OCI-LY7 (cell line): ENCODE measurements at regions not wholly inside any gene's neighbourhood (a gene's known extent, or its start where the extent isn't known, plus 50 kb on each side); places are given as distances from the start of the nearest gene placed in this dataset.

Source experiments
- BruUV-seq: library from RNA; stranded (reverse); fragments of 400-500 nt; replicated peaks from 2 replicates; lab custom pipeline; 2021; lab: Mats Ljungman, UMichigan
- CTCF ChIA-PET: fragments of 300-600 bp; sonication (Branson Sonifier 250); formaldehyde crosslinking; loops from one replicate; lab custom pipeline; 2022; ENCODE audit warnings: antibody characterized with exemption; ENCODE audit not compliant: unreplicated experiment; lab: Charles Lee
- POLR2A ChIA-PET: fragments of 300-600 bp; sonication (Branson Sonifier 250); formaldehyde crosslinking; loops from one replicate; lab custom pipeline; 2022; ENCODE audit warnings: antibody characterized with exemption; lab: Charles Lee
- DNase-seq: peaks from one replicate; pipeline ENCODE4 v3.0.0-alpha.2; 2015; ENCODE audit warnings: low spot score
- H2AFZ ChIP-seq: fragments of 200-600 bp; sonication (generic), shearing (Covaris generic); 2 replicates; pipeline ENCODE4 v1.6.1; 2014; ENCODE audit warnings: mild to moderate bottlenecking, antibody characterized with exemption, low read length, moderate library complexity
- H3K27ac ChIP-seq: fragments of 200-600 bp; sonication (generic); 2 replicates; pipeline ENCODE4 v1.5.1; 2014; ENCODE audit warnings: mixed run types, low read depth, mild to moderate bottlenecking, moderate library complexity, low read length, inconsistent platforms; ENCODE audit not compliant: poor library complexity, severe bottlenecking
- H3K36me3 ChIP-seq: fragments of 200-600 bp; sonication (generic); 2 replicates; pipeline ENCODE4 v1.6.1; 2014; ENCODE audit warnings: mild to moderate bottlenecking, antibody characterized with exemption, low read length, moderate library complexity, mixed read lengths; ENCODE audit not compliant: insufficient read depth
- H3K4me1 ChIP-seq: fragments of 200-600 bp; sonication (generic); 2 replicates; pipeline ENCODE4 v1.5.1; 2014; ENCODE audit warnings: mild to moderate bottlenecking, low read length; ENCODE audit not compliant: insufficient read depth, poor library complexity, severe bottlenecking
- H3K4me2 ChIP-seq: fragments of 200-600 bp; sonication (generic); 2 replicates; pipeline ENCODE4 v1.6.1; 2014; ENCODE audit warnings: mild to moderate bottlenecking, low read length
- H3K4me3 ChIP-seq: fragments of 200-600 bp; sonication (generic); 2 replicates; pipeline ENCODE4 v1.5.1; 2014; ENCODE audit warnings: mild to moderate bottlenecking, low read depth, low read length; ENCODE audit not compliant: poor library complexity, severe bottlenecking
- H3K79me2 ChIP-seq: fragments of 200-600 bp; sonication (generic); 2 replicates; pipeline ENCODE4 v1.6.1; 2016; ENCODE audit warnings: low read depth, mild to moderate bottlenecking, low read length, moderate library complexity, mixed read lengths; ENCODE audit not compliant: insufficient read depth
- H3K9me2 ChIP-seq: fragments of 200-600 bp; sonication (generic); 2 replicates; pipeline ENCODE4 v1.6.1; 2016; ENCODE audit warnings: mild to moderate bottlenecking, low read length, mixed read lengths; ENCODE audit not compliant: insufficient read depth
- H3K9me3 ChIP-seq: fragments of 200-600 bp; sonication (generic); 2 replicates; pipeline ENCODE4 v1.6.1; 2014; ENCODE audit warnings: mild to moderate bottlenecking, mixed run types, low read length, mixed read lengths
- H4K20me1 ChIP-seq: fragments of 200-600 bp; sonication (generic); 2 replicates; pipeline ENCODE4 v1.6.1; 2014; ENCODE audit warnings: mild to moderate bottlenecking, antibody characterized with exemption, low read length, moderate library complexity, mixed read lengths; ENCODE audit not compliant: insufficient read depth
- CTCF ChIP-seq: fragments of 200-600 bp; sonication (generic); conservative IDR thresholded peaks from 2 replicates; pipeline ENCODE4 v1.5.1; 2014; ENCODE audit warnings: mild to moderate bottlenecking, antibody characterized with exemption, low read length, moderate library complexity, mixed read lengths
- EZH2phosphoT487 ChIP-seq: fragments of 200-600 bp; sonication (generic); IDR thresholded peaks from 2 replicates; pipeline ENCODE4 v1.6.1; 2018; ENCODE audit warnings: low read depth, borderline replicate concordance, mild to moderate bottlenecking, mixed run types, antibody characterized with exemption, low read length, moderate library complexity, mixed read lengths
- intact Hi-C: fragments of 100-400 bp; cut with micrococcal nuclease; formaldehyde crosslinking; loops from one replicate; pipeline ENCODE4 v1.10.0; 2022; ENCODE audit not compliant: unreplicated experiment

GRCh38 chr10:28184810-28185209 is 118.1 kb downstream of the MPP7 start:
- DNase-seq: no peak
- BruUV-seq: no TSS peak
- peaks cover 5% of the 10 kb centered on the region; the same call in 1 of the 2 replicates for H4K20me1 ChIP-seq
- ChIA-PET POLR2A (no interaction called here), CTCF (no interaction called here)
- H3K9me3 ChIP-seq: no peaks in the 10 kb centered on the region
- intact Hi-C loops: no loop called here
- peaks cover 19% of the 10 kb centered on the region for H3K4me1 ChIP-seq
- H2AFZ ChIP-seq: no peak overlapping the region
- TF ChIP-seq CTCF: no peak
- no peak for TF ChIP-seq EZH2phosphoT487
- no peak overlapping the region for H3K27ac ChIP-seq
- H3K4me2 ChIP-seq: no peak overlapping the region
- no peak overlapping the region for H3K4me3 ChIP-seq
- H3K79me2 ChIP-seq: no peaks in the 10 kb centered on the region; the same call in 1 of the 2 replicates
- no peaks in the 10 kb centered on the region for H3K36me3 ChIP-seq
- no peaks in the 10 kb centered on the region for H3K9me2 ChIP-seq

- TF ChIP-seq CTCF (no peak), EZH2phosphoT487 (no peak)
- Histone ChIP-seq H4K20me1 (peaks cover 5% of the 10 kb centered on the region; the same call in 1 of the 2 replicates), H3K4me1 (peaks cover 36% of the 10 kb centered on the region), H3K9me3 (no peaks in the 10 kb centered on the region), H3K36me3 (no peaks in the 10 kb centered on the region), H3K4me2 (0 out of 2 replicates have a peak overlapping the region, but pooled peaks have one; percentile 1), H3K27ac (no peak overlapping the region), H2AFZ (no peak overlapping the region), H3K79me2 (no peaks in the 10 kb centered on the region; the same call in 1 of the 2 replicates), H3K4me3 (no peak overlapping the region), H3K9me2 (no peaks in the 10 kb centered on the region)
- ChIA-PET POLR2A (interaction anchor here (0.6 to 1.0 kb wide), 3 partner anchors 18 to 482 kb away, joined by 3 to 4 read pairs (median 3); no protein-coding TSS in a partner anchor), CTCF (no interaction called here)
- no peak for DNase-seq
- intact Hi-C loops: no loop called here
- BruUV-seq: no TSS peak
Measured at GRCh38 chr10:28181478-28182096, 121.3 kb downstream of the MPP7 start.

GRCh38 chr10:28180654-28181053 is 122.2 kb downstream of the MPP7 start:
- peaks cover 5% of the 10 kb centered on the region; the same call in 1 of the 2 replicates for H4K20me1 ChIP-seq
- TF ChIP-seq EZH2phosphoT487: no peak
- TF ChIP-seq CTCF: no peak
- H3K79me2 ChIP-seq: no peaks in the 10 kb centered on the region; the same call in 1 of the 2 replicates
- no peak overlapping the region for H2AFZ ChIP-seq
- no TSS peak for BruUV-seq
- CTCF ChIA-PET: no interaction called here
- POLR2A ChIA-PET: interaction anchor here (0.6 kb wide), 1 partner anchor 456 kb away, joined by 3 read pairs; no protein-coding TSS in a partner anchor
- H3K9me2 ChIP-seq: no peaks in the 10 kb centered on the region
- peak; percentile 8 for DNase-seq
- peaks cover 36% of the 10 kb centered on the region for H3K4me1 ChIP-seq
- H3K4me3 ChIP-seq: no peak overlapping the region
- H3K27ac ChIP-seq: no peak overlapping the region
- no peaks in the 10 kb centered on the region for H3K9me3 ChIP-seq
- intact Hi-C loops: no loop called here
- H3K4me2 ChIP-seq: peak overlapping the region; percentile 49
- H3K36me3 ChIP-seq: no peaks in the 10 kb centered on the region
